ENCODE measurements at regions not wholly inside any gene's neighbourhood (a gene's known extent, or its start where the extent isn't known, plus 50 kb on each side); places are given as distances from the start of the nearest gene placed in this dataset.
"Not testable (repeated sequence)": the region's sequence is repeated elsewhere in the genome, so short reads cannot be mapped to it uniquely, and the experiment has no call there.

DNA sequence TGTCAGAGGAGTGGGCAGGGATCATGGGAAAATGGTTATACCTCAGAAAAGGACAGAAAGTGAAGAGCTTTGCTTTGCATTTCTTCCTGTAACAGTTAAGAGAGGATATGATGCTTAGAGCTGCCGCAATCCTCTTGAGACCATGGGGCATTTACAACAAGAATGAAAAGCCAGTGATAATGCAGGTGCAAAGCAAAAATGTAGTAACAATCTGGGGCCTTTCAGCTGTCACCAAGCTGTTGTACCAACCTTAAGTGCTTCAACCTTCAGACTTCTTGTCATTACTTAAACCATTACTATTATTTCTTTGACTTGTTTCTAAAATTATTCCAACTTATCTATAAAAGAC, 1337.6 kb downstream of the RPIA start:
- DNase-seq (ENCODE audit: low read depth in 1 of 2, low spot score in 1 of 2): not testable (repeated sequence)

DNA sequence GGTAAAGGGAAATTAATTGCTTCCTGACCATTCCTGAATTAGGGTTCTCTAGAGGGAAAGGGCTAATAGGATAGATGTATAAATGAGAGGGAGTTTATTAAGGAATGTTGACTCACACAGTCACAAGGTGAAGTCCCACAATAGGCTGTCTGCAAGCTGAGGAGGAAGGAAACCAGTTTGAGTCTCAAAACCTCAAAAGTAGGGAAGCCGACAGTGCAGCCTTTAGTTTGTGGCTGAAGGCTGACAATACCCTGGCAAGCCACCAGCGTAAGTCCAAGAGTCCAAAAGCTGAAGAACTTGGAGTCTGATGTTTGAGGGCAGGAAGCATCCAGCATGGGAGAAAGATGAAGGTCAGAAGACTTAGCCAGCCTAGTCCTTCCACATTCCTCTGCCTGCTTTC, 1340.8 kb downstream of the RPIA start:
- not testable (repeated sequence) for DNase-seq (ENCODE audit: low read depth in 1 of 2, low spot score in 1 of 2)

DNA sequence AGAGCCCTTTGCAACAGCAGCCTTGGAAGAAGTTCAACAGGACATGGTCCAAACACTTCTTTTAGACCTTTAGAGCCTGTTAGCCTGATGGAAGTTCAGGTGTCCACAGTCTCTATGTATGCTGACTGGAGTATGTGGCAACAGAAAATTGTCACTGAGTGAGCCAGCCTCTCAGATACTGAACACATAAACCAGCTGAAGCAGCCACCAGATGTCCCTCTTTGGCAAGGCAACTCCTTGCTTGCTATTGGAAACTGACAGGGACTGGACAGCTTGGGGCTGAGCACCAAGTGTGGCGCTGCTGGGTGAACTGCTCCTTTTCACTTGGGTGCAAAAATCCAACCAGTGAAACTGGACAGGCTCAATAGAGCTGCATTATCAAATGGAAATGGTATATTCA, 1344.9 kb downstream of the RPIA start:
- DNase-seq (ENCODE audit: low read depth in 1 of 2, low spot score in 1 of 2): not testable (repeated sequence)

DNA sequence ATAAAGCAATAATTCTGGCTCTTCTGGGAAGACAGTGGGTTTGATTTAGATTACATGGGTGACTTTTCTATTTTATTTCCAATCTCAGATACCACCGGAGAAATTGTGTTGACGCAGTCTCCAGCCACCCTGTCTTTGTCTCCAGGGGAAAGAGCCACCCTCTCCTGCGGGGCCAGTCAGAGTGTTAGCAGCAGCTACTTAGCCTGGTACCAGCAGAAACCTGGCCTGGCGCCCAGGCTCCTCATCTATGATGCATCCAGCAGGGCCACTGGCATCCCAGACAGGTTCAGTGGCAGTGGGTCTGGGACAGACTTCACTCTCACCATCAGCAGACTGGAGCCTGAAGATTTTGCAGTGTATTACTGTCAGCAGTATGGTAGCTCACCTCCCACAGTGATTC, 1347.6 kb downstream of the RPIA start:
- DNase-seq (ENCODE audit: low read depth in 1 of 2, low spot score in 1 of 2): not testable (repeated sequence)

DNA sequence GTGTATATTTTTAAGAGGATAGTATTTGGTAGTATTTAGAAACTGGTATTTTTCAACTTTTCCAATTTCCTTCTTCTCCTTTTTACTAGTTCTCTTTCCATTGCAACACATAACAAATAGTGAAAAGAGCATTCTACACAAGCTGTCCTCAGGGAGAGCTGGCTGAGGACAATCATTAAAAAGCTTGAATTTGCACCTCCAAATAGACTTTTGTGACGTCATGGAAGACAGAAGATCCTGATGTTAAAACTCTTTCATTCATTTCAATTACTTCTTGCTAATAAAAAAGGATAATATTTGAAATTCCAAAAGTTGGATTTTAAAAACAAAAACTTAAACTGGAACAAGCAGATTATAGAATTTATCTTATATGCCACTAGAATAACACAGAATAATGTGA, 1356.3 kb downstream of the RPIA start:
- DNase-seq (ENCODE audit: low read depth in 1 of 2, low spot score in 1 of 2): not testable (repeated sequence)

DNA sequence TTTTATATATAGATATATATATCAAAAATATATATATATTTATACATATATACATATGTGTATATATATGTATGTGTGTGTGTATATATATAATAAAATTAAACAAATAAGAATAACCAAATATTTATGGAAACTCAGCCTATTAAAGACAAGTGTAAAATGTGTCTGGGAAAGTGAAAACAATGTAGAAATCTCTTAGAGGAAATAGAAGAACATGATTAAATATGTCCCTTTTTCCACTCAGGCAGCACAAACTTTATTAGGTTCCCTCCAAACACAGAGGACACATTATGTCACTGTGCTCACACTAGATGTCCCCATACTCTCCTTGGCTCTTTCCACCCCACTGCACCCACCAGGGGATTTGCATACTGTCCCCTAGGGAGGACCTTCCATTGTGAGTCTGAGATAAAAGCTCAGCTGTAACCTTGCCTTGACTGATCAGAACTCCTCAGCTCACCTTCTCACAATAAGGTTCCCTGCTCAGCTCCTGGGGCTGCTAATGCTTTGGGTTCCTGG, 1360.7 kb downstream of the RPIA start:
- not testable (repeated sequence) for DNase-seq (ENCODE audit: low read depth in 1 of 2, low spot score in 1 of 2)

DNA sequence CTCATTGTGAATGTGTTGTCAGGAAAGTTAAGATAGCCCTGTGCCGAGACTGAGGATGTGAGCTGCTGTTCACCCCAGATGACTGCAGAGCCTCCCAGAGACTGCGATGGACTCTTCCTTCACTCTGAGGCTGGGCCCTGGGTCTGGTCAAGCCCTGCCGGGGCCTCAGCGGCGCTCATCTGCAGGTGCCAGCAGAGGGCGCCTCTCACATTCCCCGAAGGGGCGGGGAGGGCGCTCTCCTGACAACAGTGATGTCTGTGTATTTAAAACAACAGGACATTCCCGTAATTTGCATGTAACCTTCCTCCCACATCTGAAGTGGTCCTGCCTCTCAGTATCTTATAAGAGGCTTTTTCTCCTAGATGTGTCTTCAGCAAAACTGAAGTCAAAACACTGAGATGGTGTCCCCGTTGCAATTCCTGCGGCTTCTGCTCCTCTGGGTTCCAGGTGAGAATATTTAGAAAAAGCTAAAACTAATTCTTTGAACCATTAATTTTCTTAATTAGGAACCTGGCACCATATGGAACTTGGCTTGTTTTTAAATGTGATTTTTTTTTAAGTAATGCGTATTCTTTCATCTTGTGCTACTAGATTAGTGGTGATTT, 1377.9 kb downstream of the RPIA start:
- DNase-seq (ENCODE audit: low read depth in 1 of 2, low spot score in 1 of 2): no peak

DNA sequence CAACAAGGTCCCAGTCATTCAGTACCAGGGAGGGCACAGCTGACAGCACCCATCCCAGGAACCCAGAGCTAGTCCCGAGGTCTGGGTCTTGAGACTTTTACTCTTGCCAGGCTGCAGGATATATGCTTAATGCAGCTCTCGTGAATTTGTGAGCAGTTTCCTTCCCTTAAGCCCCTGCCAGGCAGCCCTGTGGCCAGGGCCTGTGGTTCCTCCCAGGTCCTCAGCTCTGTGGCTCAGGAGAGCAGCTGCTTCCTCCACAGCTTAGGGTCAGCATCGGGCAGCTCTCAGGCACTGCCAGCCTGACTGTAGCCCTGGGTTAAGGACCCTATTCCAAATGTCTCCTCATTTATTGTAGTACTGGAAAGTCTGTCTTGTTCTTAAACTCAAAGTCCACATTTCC, 1384.8 kb downstream of the RPIA start:
- DNase-seq (ENCODE audit: low read depth in 1 of 2, low spot score in 1 of 2): no peak

DNA sequence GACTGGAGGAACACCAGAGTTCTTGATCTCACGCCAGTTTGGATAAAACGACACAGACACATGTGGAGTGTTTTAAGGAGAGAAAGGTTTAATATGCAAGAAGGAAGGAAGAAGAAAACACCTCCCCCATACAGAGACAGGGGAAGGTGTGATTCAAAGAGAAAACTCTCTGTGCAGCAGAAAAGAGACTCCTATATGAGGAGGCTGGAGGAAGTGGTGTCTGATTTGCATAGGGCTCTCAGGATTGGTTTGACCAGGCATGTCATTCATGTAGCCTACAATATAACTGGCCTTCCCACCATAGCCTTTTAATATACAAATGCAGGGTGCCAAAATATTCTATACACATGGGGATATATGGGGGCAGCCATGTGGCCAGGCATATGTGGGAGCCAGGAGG, 1386.5 kb downstream of the RPIA start:
- no peak for DNase-seq (ENCODE audit: low read depth in 1 of 2, low spot score in 1 of 2)

DNA sequence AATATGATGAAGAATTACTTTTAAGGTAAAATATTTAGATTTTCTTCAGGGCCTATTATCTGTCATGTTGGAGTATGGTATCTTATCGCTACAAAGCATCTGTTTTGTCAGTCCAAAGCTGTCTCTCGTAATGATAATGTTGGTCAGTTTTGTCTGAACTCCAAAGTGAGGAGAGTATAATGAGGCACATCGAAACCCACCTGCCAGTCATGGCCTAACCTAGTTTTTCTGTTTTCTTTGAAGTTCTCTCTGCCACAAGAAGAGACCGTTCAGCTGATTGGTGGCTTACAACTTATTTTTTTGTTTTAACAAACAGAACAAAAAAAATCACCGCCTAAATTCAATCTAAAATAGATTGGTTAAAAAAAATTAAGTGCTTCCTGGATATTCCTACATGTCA, 1387.9 kb downstream of the RPIA start:
- no peak for DNase-seq (ENCODE audit: low read depth in 1 of 2, low spot score in 1 of 2)

DNA sequence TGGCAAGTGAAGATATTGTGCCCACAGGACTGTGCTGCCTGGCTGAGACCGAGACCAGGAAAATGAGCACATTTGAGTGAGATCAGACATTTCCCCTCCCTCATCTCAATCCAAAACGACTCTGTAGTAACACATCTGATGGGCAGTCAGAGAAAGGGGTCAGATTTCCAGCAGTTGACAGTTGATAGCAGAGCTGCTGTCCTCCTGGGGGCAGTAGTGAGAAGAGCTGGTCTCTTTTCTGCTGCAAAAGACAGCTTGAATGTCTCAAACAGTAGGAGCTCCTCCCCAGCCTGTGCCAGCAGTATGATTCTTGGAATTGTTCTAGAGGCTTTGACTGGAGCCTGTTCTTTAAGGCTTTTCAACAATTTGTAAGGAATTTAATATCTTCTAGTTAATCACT, 1396.3 kb downstream of the RPIA start:
- not testable (repeated sequence) for DNase-seq (ENCODE audit: low read depth in 1 of 2, low spot score in 1 of 2)

DNA sequence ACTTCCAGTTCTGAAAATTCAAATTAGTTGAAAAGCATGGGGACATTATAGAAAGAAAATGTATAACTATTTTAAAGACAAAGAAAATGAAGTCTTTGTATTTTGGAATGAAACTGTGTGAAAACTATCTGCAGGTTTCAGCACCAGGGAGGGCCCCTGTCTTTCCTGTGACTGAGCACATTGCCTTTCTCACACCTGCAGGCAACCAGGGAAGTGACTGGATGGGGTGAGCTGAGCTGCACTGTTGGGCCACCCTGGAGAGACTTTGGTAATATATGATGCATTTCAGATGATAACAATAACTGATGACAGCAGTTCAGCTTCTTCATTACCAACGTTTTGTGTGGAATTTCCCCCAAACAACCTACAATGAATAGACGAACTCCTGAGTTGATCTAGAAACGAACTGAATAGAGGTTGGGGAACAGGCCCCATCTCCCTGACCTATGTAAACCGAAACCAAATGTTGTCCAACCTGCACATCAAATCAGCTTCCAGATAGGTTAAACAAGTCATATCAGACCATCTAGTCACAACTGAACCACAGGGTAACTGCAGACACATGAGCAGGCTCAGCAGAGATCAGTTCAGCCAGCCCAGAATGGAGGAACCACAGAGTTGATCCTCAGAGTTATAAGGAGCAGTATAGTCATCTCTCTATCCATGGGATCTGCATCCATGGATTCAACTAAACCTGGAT, 1402.2 kb downstream of the RPIA start:
- not testable (repeated sequence) for DNase-seq (ENCODE audit: low read depth in 1 of 2, low spot score in 1 of 2)

DNA sequence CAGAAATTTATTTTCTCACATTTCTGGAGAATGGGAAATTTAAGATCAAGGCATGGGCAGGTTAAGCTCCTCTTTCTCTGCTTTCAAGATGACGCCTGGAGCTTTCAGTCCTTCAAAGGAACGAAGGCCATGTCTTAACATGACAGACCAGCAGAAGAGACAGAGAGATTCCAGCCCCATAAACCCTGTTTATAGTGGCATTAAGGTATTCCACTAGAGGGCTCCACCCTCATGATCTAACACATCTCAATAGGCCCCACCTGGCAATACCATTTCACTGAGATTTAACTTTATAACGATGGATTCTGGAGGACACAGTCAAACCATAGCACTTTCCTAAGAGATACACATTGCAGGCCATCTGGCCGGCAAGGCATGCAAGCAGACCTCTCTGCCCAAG, 1406.1 kb downstream of the RPIA start:
- DNase-seq (ENCODE audit: low read depth in 1 of 2, low spot score in 1 of 2): not testable (repeated sequence)

DNA sequence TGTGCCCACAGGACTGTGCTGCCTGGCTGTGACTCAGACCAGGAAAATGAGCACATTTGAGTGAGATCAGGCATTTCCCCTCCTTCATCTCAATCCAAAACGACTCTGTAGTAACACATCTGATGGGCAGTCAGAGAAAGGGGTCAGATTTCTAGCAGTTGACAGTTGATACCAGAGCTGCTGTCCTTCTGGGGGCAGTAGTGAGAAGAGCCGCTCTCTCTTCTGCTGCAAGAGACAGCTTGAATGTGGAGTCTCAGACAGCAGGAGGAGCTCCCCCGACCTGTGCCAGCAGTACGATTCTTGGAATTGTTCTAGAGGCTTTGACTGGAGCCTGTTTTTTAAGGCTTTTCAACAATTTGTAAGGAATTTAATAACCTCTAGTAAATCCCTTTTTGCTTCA, 1413.7 kb downstream of the RPIA start:
- DNase-seq (ENCODE audit: low read depth in 1 of 2, low spot score in 1 of 2): not testable (repeated sequence)

DNA sequence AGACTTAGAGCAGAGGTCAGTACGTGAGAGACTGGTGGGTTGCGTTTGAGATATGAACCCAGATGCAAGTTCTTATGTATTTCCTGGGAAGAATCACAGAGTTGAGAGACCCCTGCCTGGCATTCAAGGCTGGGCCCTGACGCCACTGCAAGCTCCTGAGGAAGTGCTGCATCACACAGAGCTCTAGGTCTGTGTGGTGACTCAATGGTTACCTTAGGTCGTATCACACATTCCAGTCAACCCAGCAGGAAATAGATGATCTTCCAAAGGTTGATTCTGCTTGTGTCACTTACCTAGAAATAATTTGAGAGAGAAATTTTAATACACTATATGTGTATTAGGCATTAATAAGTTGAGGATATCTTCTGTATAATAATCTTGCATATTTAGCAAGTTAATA, 1431.9 kb downstream of the RPIA start:
- not testable (repeated sequence) for DNase-seq (ENCODE audit: low read depth in 1 of 2, low spot score in 1 of 2)

DNA sequence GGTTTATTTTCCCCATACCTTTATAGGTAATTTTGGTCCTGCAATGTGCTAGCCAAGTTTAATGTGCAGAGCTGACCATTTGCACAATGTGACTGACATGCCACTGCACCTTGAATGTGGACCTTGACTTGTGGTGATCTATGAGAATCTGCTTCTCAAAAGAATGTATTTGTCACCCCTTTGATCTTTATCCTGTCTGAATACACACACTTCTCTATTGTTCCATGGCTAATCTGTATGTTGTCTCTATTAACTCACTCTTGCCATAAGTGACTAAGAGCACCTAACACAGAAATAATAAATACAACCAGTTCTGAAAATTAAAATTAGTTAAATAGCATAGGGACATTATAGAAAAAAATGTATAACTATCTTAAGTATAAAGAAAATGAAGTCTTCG, 1447.6 kb downstream of the RPIA start:
- not testable (repeated sequence) for DNase-seq (ENCODE audit: low read depth in 1 of 2, low spot score in 1 of 2)

DNA sequence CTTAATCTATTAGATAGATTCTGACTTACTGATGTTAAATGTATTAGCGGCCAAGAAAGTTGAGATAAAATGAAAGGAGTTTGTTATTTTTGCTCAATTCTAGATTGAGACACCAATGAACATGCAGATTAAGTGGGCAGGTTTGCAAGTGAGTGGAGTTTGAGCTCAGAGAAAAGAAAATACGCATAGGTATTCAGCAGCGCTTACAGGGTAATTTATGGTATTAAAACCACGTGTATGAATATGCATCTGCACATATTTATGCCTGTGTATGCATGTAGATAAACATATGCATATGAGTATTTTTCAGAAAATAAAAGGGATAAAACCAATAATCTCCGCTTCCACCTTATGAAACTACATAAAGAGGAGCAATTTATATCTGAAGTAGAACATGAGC, 1450.1 kb downstream of the RPIA start:
- DNase-seq (ENCODE audit: low read depth in 1 of 2, low spot score in 1 of 2): not testable (repeated sequence)

DNA sequence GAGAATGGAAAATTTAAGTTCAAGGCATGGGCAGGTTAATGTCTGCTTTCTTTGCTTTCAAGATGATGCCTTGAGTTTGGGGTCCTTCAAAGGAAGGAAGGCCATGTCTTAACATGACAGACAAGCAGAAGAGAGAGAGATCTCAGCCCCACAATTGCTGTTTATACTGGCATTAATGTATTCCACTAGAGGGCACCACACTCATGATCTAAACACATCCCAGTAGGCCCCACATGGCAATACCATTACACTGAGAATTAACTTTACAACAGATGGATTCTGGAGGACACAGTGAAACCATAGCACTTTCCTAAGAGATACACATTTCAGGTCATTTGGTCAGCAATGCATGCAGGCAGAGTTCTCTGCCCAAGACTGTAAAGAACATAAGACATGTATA, 1460.3 kb downstream of the RPIA start:
- DNase-seq (ENCODE audit: low read depth in 1 of 2, low spot score in 1 of 2): not testable (repeated sequence)

DNA sequence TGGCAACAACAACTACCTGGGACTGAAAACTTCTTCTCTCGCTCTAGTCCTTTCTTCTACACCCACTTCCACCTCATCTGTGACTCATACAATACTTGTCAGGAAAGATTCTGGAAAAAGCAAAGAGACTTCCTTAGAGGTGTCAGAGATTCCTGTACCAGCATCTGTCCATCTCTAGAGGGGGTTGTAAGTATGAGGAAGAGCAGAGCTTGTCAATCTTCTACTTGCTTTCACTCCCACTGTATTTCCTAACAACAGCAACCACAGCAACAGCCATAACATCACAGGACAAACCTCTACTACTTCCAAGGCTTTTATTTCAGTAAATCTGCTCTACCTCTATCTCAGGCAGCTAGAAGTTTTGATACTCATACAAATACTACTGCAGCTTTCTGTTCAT, 1479.5 kb downstream of the RPIA start:
- DNase-seq (ENCODE audit: low read depth in 1 of 2, low spot score in 1 of 2): not testable (repeated sequence)

DNA sequence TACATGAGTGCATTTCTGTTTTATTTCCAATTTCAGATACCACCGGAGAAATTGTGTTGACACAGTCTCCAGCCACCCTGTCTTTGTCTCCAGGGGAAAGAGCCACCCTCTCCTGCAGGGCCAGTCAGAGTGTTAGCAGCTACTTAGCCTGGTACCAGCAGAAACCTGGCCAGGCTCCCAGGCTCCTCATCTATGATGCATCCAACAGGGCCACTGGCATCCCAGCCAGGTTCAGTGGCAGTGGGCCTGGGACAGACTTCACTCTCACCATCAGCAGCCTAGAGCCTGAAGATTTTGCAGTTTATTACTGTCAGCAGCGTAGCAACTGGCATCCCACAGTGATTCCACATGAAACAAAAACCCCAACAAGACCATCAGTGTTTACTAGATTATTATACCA, 1481.6 kb downstream of the RPIA start:
- not testable (repeated sequence) for DNase-seq (ENCODE audit: low read depth in 1 of 2, low spot score in 1 of 2)

DNA sequence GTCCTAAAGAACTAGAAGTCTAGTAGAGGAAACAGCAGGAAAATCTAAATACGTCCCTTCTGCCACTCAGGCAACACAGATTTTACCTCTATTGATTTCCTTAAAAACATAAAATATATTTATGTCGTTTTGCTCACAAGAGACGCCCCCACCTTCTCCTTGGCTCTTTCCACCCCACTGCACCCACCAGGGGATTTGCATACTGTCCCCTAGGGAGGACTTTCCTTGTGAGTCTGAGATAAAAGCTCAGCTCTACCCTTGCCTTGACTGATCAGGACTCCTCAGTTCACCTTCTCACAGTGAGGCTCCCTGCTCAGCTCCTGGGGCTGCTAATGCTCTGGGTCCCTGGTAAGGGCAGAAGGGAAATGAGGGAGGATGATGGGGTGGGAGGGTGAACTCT, 1488.1 kb downstream of the RPIA start:
- DNase-seq (ENCODE audit: low read depth in 1 of 2, low spot score in 1 of 2): not testable (repeated sequence)

DNA sequence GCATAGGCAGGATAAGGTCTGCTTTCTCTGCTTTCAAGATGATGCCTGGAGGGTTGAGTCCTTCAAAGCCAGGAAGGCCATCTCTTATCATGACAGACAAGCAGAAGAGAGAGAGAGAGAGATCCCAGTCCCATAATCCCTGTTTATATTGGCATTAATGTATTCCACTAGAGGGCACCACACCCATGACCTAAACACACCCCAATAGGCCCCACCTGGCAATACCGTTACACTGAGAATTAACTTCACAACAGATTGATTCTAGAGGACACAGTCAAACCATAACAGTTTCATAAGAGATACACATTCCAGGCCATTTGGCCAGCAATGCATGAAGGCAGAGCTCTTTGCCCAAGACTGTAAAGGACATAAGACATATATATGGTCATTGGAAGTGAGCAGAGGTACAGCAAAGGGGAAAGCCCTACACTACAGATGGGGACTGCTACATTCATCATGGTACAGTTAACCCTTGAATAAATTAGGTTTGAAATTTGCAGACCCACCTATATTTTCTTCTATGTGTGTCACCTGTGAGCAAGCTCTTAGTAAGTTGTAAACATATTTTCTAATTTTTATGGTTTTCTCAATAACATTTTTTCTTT, 1516.1 kb downstream of the RPIA start:
- DNase-seq (ENCODE audit: low read depth in 1 of 2, low spot score in 1 of 2): no peak
